B cell (primary cell): ENCODE measurements at regions not wholly inside any gene's neighbourhood (a gene's known extent, or its start where the extent isn't known, plus 50 kb on each side); places are given as distances from the start of the nearest gene placed in this dataset.

Source experiments
- ATAC-seq: fragments of 200-7000 bp; cut with Tn5 transposase; one replicate; pipeline ENCODE4 v1.10.0; 2021; ENCODE audit warnings: low read depth, mild to moderate bottlenecking, moderate number of reproducible peaks, moderate library complexity
- CTCF ChIA-PET: fragments of 350-600 bp; sonication (Branson Sonifier 250); formaldehyde crosslinking; loops from one replicate; lab custom pipeline; 2021; ENCODE audit warnings: antibody characterized with exemption, inconsistent platforms; lab: Charles Lee
- POLR2A ChIA-PET: fragments of 350-600 bp; sonication (Branson Sonifier 250); formaldehyde crosslinking; loops from one replicate; lab custom pipeline; 2021; ENCODE audit warnings: antibody characterized with exemption; lab: Charles Lee
- DNase-seq: peaks from one replicate; pipeline ENCODE4 v3.0.0; 2013
- H2AFZ ChIP-seq: 2 replicates; pipeline ENCODE4 v1.6.1; 2012; ENCODE audit warnings: mild to moderate bottlenecking, low read depth, low read length; ENCODE audit not compliant: insufficient read depth, poor library complexity, severe bottlenecking
- H3K27ac ChIP-seq, 2 donors: 1 replicate in 1 of 2; 2 replicates in 1 of 2; pipeline ENCODE4 v1.5.1; 2012 to 2013; ENCODE audit warnings: low read length in 2 of 2, mild to moderate bottlenecking in 2 of 2, moderate library complexity in 1 of 2
- H3K27me3 ChIP-seq, 4 experiments: fragments of 200-600 bp in 1 of 4; sonication (generic) in 1 of 4; replicated peaks in 1 of 4; 1 replicate in 2 of 4; 2 replicates in 2 of 4; pipeline versions ENCODE4 v1.6.1 to v1.7.0; 2013 to 2016; ENCODE audit warnings: low read length in 3 of 4, mild to moderate bottlenecking in 2 of 4, mixed read lengths in 1 of 4, moderate library complexity in 1 of 4; ENCODE audit not compliant: insufficient read depth in 4 of 4, control insufficient read depth in 3 of 4; ENCODE audit errors: control extremely low read depth in 1 of 4
- H3K36me3 ChIP-seq, 2 experiments: replicated peaks in 1 of 2; 1 replicate in 1 of 2; 2 replicates in 1 of 2; pipeline versions ENCODE4 v1.6.1 to v1.7.1; 2013; ENCODE audit warnings: low read length in 1 of 2; ENCODE audit not compliant: insufficient read depth in 2 of 2, control insufficient read depth in 1 of 2; ENCODE audit errors: control extremely low read depth in 1 of 2, extremely low read depth in 1 of 2
- H3K4me1 ChIP-seq, 2 donors: fragments of 200-600 bp in 1 of 2; sonication (generic) in 1 of 2; 1 replicate in 1 of 2; 2 replicates in 1 of 2; pipeline versions ENCODE4 v1.5.1 to v1.6.1; 2013 to 2017; ENCODE audit warnings: low read length in 2 of 2; ENCODE audit not compliant: control insufficient read depth in 2 of 2, insufficient read depth in 2 of 2
- H3K4me2 ChIP-seq: replicated peaks from 2 replicates; pipeline ENCODE3; 2012; ENCODE audit warnings: mild to moderate bottlenecking, low read depth, low read length; ENCODE audit not compliant: poor library complexity, severe bottlenecking
- H3K4me3 ChIP-seq, 5 experiments: fragments of 200-600 bp in 1 of 5; sonication (generic) in 1 of 5; 1 replicate in 3 of 5; 2 replicates in 2 of 5; pipeline versions ENCODE4 v1.5.1 to v1.7.0; 2011 to 2016; ENCODE audit warnings: low read length in 4 of 5, mild to moderate bottlenecking in 4 of 5, low read depth in 2 of 5, control low read depth in 1 of 5, moderate library complexity in 1 of 5; ENCODE audit not compliant: insufficient read depth in 1 of 5; ENCODE audit errors: control extremely low read depth in 1 of 5, extremely low read depth in 1 of 5
- H3K79me2 ChIP-seq: fragments of 200-600 bp; sonication (generic); one replicate; pipeline ENCODE4 v1.6.0; 2016; ENCODE audit warnings: low read length; ENCODE audit not compliant: control insufficient read depth, insufficient read depth
- H3K9ac ChIP-seq: fragments of 200-600 bp; sonication (generic); 2 replicates; pipeline ENCODE4 v1.6.1; 2017; ENCODE audit warnings: mild to moderate bottlenecking, low read length, moderate library complexity
- H3K9me3 ChIP-seq, 3 donors: one replicate each; pipeline versions ENCODE4 v1.6.1 to v1.7.1; 2013; ENCODE audit warnings: low read length in 2 of 3; ENCODE audit not compliant: control insufficient read depth in 2 of 3, insufficient read depth in 1 of 3; ENCODE audit errors: control extremely low read depth in 1 of 3
- H4K20me1 ChIP-seq: 2 replicates; pipeline ENCODE4 v1.6.0; 2012; ENCODE audit warnings: mild to moderate bottlenecking, low read length; ENCODE audit not compliant: insufficient read depth, control insufficient read depth, poor library complexity, severe bottlenecking
- H3K27ac Mint-ChIP-seq: one replicate; pipeline ENCODE4 v1.8.0; 2021; ENCODE audit warnings: mixed read lengths
- H3K27me3 Mint-ChIP-seq: one replicate; pipeline ENCODE4 v1.8.0; 2021; ENCODE audit warnings: mixed read lengths
- H3K4me1 Mint-ChIP-seq: one replicate; pipeline ENCODE4 v1.8.0; 2021; ENCODE audit warnings: mixed read lengths
- H3K4me3 Mint-ChIP-seq: one replicate; pipeline ENCODE4 v1.8.0; 2021; ENCODE audit warnings: mixed read lengths
- H3K9me3 Mint-ChIP-seq: one replicate; pipeline ENCODE4 v1.8.0; 2022; ENCODE audit warnings: mixed read lengths; ENCODE audit not compliant: insufficient read depth
- CTCF ChIP-seq: fragments of 200-600 bp; IDR thresholded peaks from one replicate; pipeline ENCODE4 v1.8.0; 2022; ENCODE audit warnings: antibody characterized with exemption, mild to moderate bottlenecking
- EZH2 ChIP-seq: IDR thresholded peaks from 2 replicates; pipeline ENCODE4 v1.6.1; 2012; ENCODE audit warnings: borderline replicate concordance, low read depth, mild to moderate bottlenecking, moderate library complexity, low read length; ENCODE audit not compliant: insufficient read depth, poor library complexity, severe bottlenecking
- WGBS: methylation state at CpG from one replicate; pipeline ENCODE4 v1.1.5; 2013; ENCODE audit warnings: missing lambda C conversion rate; ENCODE audit not compliant: insufficient coverage; 5-methylcytosine and 5-hydroxymethylcytosine counted together
- intact Hi-C: fragments of 100-400 bp; cut with micrococcal nuclease; formaldehyde crosslinking; loops from one replicate; pipeline ENCODE4 v1.10.0; 2022

DNA sequence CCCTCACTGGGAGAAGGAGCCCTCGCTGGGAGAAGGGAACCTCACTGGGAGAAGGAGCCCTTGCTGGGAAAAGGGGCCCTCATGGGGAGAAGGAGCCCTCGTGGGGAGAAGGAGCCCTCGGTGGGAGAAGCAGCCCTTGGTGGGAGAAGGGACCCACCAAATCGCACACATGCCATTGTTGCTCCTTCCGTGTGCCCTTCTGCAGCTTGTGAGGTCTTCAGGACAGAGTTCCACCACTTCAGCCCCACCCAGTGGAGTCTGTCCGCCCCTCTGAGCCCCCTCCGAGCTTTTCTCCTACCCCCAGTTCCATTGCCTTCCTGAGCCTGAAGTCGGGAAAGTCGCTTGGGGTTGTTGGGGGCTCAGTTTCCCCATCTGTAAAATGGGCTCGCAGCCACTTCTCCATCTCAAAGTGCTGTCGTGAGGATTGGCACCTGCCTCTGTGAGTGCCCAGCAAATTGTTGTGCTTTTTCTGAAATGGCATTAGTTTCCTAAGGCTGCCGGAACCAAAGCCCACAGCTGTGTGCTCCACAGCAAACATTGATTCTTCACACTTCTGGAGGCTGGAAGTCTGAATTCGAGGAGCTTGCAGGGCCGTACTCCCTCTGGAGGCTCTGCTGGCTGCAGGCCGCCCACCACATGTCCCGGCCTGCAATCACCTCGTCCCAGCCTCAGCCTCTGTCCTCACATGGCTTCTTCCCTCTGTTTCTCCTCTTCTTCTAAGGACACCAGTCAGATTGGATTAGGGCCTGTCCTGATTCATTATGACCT is 124.7 kb upstream of the PMEPA1 start:
- Mint-ChIP-seq H3K27me3 (peaks cover 6% of the 10 kb centered on the region), H3K4me1 (no peaks in the 10 kb centered on the region), H3K4me3 (no peak overlapping the region), H3K9me3 (no peaks in the 10 kb centered on the region), H3K27ac (no peak overlapping the region)
- Histone ChIP-seq H4K20me1 (no peaks in the 10 kb centered on the region), H3K27ac (no peak overlapping the region), H2AFZ (no peak overlapping the region), H3K27me3 (peaks cover 0 to 3% (median 0%) of the 10 kb centered on the region in 4 experiments), H3K4me3 (no peak overlapping the region), H3K79me2 (no peaks in the 10 kb centered on the region), H3K4me1 (no peaks in the 10 kb centered on the region), H3K4me2 (no peak overlapping the region), H3K36me3 (no peaks in the 10 kb centered on the region), H3K9me3 (no peaks in the 10 kb centered on the region), H3K9ac (no peak overlapping the region)
- ChIA-PET CTCF (no interaction called here), POLR2A (no interaction called here)
- DNase-seq (no peak), ATAC-seq (no peak)
- no peak for TF ChIP-seq EZH2
- TF ChIP-seq CTCF = no peak
- 83% methylated on average over 16 of the region's 17 CpGs for WGBS
- intact Hi-C loops = no loop called here

- Histone ChIP-seq H3K36me3 (no peaks in the 10 kb centered on the region), H4K20me1 (no peaks in the 10 kb centered on the region), H3K4me1 (no peaks in the 10 kb centered on the region), H3K27me3 (peaks cover 0 to 3% (median 0%) of the 10 kb centered on the region in 4 experiments), H3K9ac (no peak overlapping the region), H3K79me2 (no peaks in the 10 kb centered on the region), H3K9me3 (no peaks in the 10 kb centered on the region), H3K27ac (no peak overlapping the region), H3K4me2 (no peak overlapping the region), H3K4me3 (no peak overlapping the region), H2AFZ (no peak overlapping the region)
- CTCF ChIA-PET = interaction anchor here (0.7 kb wide), 1 partner anchor 167 kb away, joined by 3 read pairs; no protein-coding TSS in a partner anchor
- no peaks in the 10 kb centered on the region for H3K9me3 Mint-ChIP-seq
- H3K27me3 Mint-ChIP-seq = peaks cover 6% of the 10 kb centered on the region
- TF ChIP-seq EZH2 = no peak
- no peak for TF ChIP-seq CTCF
- H3K4me1 Mint-ChIP-seq = no peaks in the 10 kb centered on the region
- H3K27ac Mint-ChIP-seq = no peak overlapping the region
- intact Hi-C loops = no loop called here
- no peak overlapping the region for H3K4me3 Mint-ChIP-seq
- WGBS = 81% methylated on average over 6 of the region's 8 CpGs
- POLR2A ChIA-PET = interaction anchor here (0.6 kb wide), 1 partner anchor 13 kb away, joined by 5 read pairs; no protein-coding TSS in a partner anchor
- DNase-seq (no peak), ATAC-seq (no peak)
Observed at GRCh38 chr20:57831993-57832585, 122.3 kb upstream of the PMEPA1 start.
